Neural cell (in vitro differentiated cells): ENCODE measurements at regions not wholly inside any gene's neighbourhood (a gene's known extent, or its start where the extent isn't known, plus 50 kb on each side); places are given as distances from the start of the nearest gene placed in this dataset.

Experiments used
- H2AFZ ChIP-seq: fragments of 200-600, 300-800 bp; sonication (generic), shearing (Covaris generic); 2 replicates; pipeline ENCODE4 v1.6.0; 2014; ENCODE audit warnings: low read depth, mild to moderate bottlenecking, antibody characterized with exemption, low read length, moderate library complexity
- H3F3A ChIP-seq: fragments of 200-600 bp; shearing (Covaris generic); 2 replicates; pipeline ENCODE4 v1.6.1; 2016; ENCODE audit warnings: mild to moderate bottlenecking, moderate library complexity, mixed read lengths, antibody characterized with exemption, low read length; ENCODE audit not compliant: insufficient read depth, poor library complexity, severe bottlenecking
- H3K27ac ChIP-seq: fragments of 200-600, 300-800 bp; sonication (generic), shearing (Covaris generic); 2 replicates; pipeline ENCODE4 v1.5.1; 2014; ENCODE audit warnings: mild to moderate bottlenecking, low read length, moderate library complexity
- H3K27me3 ChIP-seq: fragments of 300-800, 200-600 bp; sonication (generic), shearing (Covaris generic); 2 replicates; pipeline ENCODE4 v1.6.0; 2014; ENCODE audit warnings: mild to moderate bottlenecking, low read depth, low read length, moderate library complexity; ENCODE audit not compliant: insufficient read depth
- H3K36me3 ChIP-seq: fragments of 300-800, 200-600 bp; sonication (generic), shearing (Covaris generic); 2 replicates; pipeline ENCODE4 v1.5.1; 2014; ENCODE audit warnings: mild to moderate bottlenecking, antibody characterized with exemption, low read length, moderate library complexity; ENCODE audit not compliant: insufficient read depth
- H3K4me2 ChIP-seq: fragments of 300-800, 200-600 bp; sonication (generic), shearing (Covaris generic); 2 replicates; pipeline ENCODE4 v1.6.0; 2014; ENCODE audit warnings: mild to moderate bottlenecking, low read length
- H3K4me3 ChIP-seq: fragments of 300-800, 200-600 bp; sonication (generic), shearing (Covaris generic); 2 replicates; pipeline ENCODE4 v1.5.1; 2014; ENCODE audit warnings: mild to moderate bottlenecking, low read length, moderate library complexity
- H3K79me2 ChIP-seq: fragments of 200-600 bp; shearing (Covaris generic); replicated peaks from 2 replicates; pipeline ENCODE4 v1.6.0; 2014; ENCODE audit warnings: mild to moderate bottlenecking, low read length, moderate library complexity; ENCODE audit not compliant: insufficient read depth
- H3K9ac ChIP-seq: fragments of 300-800, 200-600 bp; sonication (generic), shearing (Covaris generic); 2 replicates; pipeline ENCODE4 v1.6.1; 2016; ENCODE audit warnings: mild to moderate bottlenecking, low read length, mixed read lengths
- H3K9me2 ChIP-seq: fragments of 200-600 bp; shearing (Covaris generic); 2 replicates; pipeline ENCODE4 v1.6.1; 2016; ENCODE audit warnings: mild to moderate bottlenecking, low read length, mixed read lengths; ENCODE audit not compliant: insufficient read depth
- H3K9me3 ChIP-seq: fragments of 200-600, 300-800 bp; sonication (generic), shearing (Covaris generic); 2 replicates; pipeline ENCODE4 v1.6.1; 2016; ENCODE audit warnings: mild to moderate bottlenecking, mixed run types, low read length, moderate library complexity, mixed read lengths
- H4K20me1 ChIP-seq: fragments of 200-600 bp; shearing (Covaris generic); 2 replicates; pipeline ENCODE4 v1.6.1; 2016; ENCODE audit warnings: mild to moderate bottlenecking, mixed run types; ENCODE audit not compliant: insufficient read depth
- EP300 ChIP-seq: fragments of 450-650 bp; conservative IDR thresholded peaks from 2 replicates; pipeline ENCODE4 v1.6.1; 2014; ENCODE audit warnings: antibody characterized with exemption, mild to moderate bottlenecking, moderate library complexity; ENCODE audit not compliant: poor library complexity, severe bottlenecking
- EZH2 ChIP-seq: fragments of 200-600, 300-800 bp; shearing (Covaris generic), sonication (generic); IDR thresholded peaks from 2 replicates; pipeline ENCODE4 v1.6.1; 2014; ENCODE audit warnings: antibody characterized with exemption, low read length, borderline replicate concordance, mild to moderate bottlenecking; ENCODE audit not compliant: insufficient read depth, poor library complexity, severe bottlenecking
- MXI1 ChIP-seq: fragments of 450-650 bp; conservative IDR thresholded peaks from 2 replicates; pipeline ENCODE4 v1.6.1; 2014; ENCODE audit warnings: antibody characterized with exemption, mild to moderate bottlenecking; ENCODE audit not compliant: poor library complexity, severe bottlenecking
- POLR2AphosphoS5 ChIP-seq: IDR thresholded peaks from 2 replicates; pipeline ENCODE4 v1.6.1; 2012
- RAD21 ChIP-seq: fragments of 450-650 bp; conservative IDR thresholded peaks from 2 replicates; pipeline ENCODE4 v1.6.1; 2014; ENCODE audit warnings: antibody characterized with exemption, mild to moderate bottlenecking, moderate library complexity
- SMC3 ChIP-seq: fragments of 450-650 bp; conservative IDR thresholded peaks from 2 replicates; pipeline ENCODE4 v1.6.1; 2014; ENCODE audit warnings: antibody characterized with exemption, mild to moderate bottlenecking, moderate library complexity; ENCODE audit not compliant: poor library complexity
- TAF1 ChIP-seq: IDR thresholded peaks from 2 replicates; pipeline ENCODE4 v1.6.1; 2012; ENCODE audit warnings: low read depth
- TF ChIP-seq, protein P1 (sequence below): IDR thresholded peaks from 2 replicates; pipeline ENCODE4 v1.6.1; 2012; ENCODE audit warnings: borderline replicate concordance
- TF ChIP-seq, protein P2 (sequence below): fragments of 450-650 bp; IDR thresholded peaks from 2 replicates; pipeline ENCODE4 v1.5.1; 2014; ENCODE audit warnings: antibody characterized with exemption, mild to moderate bottlenecking, moderate library complexity; ENCODE audit not compliant: poor library complexity, severe bottlenecking

DNA sequence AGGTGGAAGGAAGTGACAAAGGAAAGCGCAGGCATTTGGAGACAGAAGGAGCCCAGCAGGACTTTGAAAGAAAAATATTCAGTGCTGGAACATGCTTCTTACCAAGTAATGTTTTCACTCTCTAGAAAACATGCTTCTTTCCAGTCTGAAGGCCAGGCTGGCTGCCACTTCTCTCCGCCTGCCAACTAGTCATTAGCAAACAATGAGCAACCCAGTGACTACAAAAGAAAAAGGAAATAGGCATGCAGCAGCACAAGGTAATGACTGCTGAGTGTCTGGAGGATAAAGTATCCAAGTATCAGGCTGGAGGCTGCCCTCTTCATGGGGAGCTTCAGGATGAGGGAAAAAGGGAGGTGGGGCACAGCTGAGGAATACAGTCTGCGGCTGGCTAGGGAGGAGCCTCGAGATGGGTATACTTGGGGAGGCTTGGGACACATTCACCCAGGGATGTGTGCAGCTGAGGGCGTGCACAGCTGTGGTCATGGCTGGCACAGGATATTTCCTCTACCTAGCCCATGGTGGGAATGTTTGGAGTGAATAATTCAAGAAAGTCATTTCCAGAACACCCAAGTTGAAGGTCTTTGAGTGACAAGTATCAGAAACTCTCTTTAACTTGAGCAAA is 161.5 kb upstream of the KIF2A start:
- Histone ChIP-seq H3K27me3 (no peaks in the 10 kb centered on the region), H2AFZ (no peak overlapping the region), H3K27ac (no peak overlapping the region), H3K79me2 (no peaks in the 10 kb centered on the region), H4K20me1 (no peaks in the 10 kb centered on the region), H3K36me3 (no peaks in the 10 kb centered on the region), H3K4me2 (no peak overlapping the region), H3K9ac (no peak overlapping the region), H3K9me3 (no peaks in the 10 kb centered on the region), H3F3A (no peaks in the 10 kb centered on the region), H3K9me2 (no peaks in the 10 kb centered on the region), H3K4me3 (no peak overlapping the region)
- no peak for TF ChIP-seq RAD21
- no peak for TF ChIP-seq MXI1
- TF ChIP-seq, protein P1, sequence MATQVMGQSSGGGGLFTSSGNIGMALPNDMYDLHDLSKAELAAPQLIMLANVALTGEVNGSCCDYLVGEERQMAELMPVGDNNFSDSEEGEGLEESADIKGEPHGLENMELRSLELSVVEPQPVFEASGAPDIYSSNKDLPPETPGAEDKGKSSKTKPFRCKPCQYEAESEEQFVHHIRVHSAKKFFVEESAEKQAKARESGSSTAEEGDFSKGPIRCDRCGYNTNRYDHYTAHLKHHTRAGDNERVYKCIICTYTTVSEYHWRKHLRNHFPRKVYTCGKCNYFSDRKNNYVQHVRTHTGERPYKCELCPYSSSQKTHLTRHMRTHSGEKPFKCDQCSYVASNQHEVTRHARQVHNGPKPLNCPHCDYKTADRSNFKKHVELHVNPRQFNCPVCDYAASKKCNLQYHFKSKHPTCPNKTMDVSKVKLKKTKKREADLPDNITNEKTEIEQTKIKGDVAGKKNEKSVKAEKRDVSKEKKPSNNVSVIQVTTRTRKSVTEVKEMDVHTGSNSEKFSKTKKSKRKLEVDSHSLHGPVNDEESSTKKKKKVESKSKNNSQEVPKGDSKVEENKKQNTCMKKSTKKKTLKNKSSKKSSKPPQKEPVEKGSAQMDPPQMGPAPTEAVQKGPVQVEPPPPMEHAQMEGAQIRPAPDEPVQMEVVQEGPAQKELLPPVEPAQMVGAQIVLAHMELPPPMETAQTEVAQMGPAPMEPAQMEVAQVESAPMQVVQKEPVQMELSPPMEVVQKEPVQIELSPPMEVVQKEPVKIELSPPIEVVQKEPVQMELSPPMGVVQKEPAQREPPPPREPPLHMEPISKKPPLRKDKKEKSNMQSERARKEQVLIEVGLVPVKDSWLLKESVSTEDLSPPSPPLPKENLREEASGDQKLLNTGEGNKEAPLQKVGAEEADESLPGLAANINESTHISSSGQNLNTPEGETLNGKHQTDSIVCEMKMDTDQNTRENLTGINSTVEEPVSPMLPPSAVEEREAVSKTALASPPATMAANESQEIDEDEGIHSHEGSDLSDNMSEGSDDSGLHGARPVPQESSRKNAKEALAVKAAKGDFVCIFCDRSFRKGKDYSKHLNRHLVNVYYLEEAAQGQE = no peak
- TF ChIP-seq EP300 = no peak
- no peak for TF ChIP-seq TAF1
- no peak for TF ChIP-seq EZH2
- TF ChIP-seq POLR2AphosphoS5 = no peak
- TF ChIP-seq, protein P2, sequence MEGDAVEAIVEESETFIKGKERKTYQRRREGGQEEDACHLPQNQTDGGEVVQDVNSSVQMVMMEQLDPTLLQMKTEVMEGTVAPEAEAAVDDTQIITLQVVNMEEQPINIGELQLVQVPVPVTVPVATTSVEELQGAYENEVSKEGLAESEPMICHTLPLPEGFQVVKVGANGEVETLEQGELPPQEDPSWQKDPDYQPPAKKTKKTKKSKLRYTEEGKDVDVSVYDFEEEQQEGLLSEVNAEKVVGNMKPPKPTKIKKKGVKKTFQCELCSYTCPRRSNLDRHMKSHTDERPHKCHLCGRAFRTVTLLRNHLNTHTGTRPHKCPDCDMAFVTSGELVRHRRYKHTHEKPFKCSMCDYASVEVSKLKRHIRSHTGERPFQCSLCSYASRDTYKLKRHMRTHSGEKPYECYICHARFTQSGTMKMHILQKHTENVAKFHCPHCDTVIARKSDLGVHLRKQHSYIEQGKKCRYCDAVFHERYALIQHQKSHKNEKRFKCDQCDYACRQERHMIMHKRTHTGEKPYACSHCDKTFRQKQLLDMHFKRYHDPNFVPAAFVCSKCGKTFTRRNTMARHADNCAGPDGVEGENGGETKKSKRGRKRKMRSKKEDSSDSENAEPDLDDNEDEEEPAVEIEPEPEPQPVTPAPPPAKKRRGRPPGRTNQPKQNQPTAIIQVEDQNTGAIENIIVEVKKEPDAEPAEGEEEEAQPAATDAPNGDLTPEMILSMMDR = no peak
- TF ChIP-seq SMC3 = no peak

DNA sequence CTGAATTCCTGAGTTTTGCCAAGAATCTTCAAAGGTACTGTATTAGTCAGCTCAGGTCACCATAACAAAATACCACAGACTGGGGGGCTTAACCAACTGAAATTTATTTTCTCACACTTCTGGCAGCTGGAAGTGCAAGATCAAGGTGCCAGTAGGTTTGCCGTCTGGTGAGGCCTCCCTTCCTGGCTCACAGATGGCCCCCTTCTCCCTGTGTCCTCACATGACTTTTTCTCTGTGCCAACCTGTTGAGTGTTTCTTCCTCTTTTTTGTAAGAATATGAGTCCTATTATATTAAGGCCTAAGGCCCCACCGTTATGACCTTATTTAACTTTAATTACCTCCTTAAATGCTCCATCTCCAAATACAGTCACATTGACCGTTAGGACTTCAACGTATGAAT is 156.1 kb upstream of the KIF2A start:
- H4K20me1 ChIP-seq = no peaks in the 10 kb centered on the region
- H3K79me2 ChIP-seq = no peaks in the 10 kb centered on the region
- H3K4me2 ChIP-seq = no peak overlapping the region
- no peaks in the 10 kb centered on the region for H3K9me2 ChIP-seq
- H2AFZ ChIP-seq = no peak overlapping the region
- H3K4me3 ChIP-seq = no peak overlapping the region
- H3K9me3 ChIP-seq = peaks cover under 1% of the 10 kb centered on the region
- no peak overlapping the region for H3K27ac ChIP-seq
- no peaks in the 10 kb centered on the region for H3K36me3 ChIP-seq
- H3K9ac ChIP-seq = no peak overlapping the region
- H3K27me3 ChIP-seq = no peaks in the 10 kb centered on the region
- TF ChIP-seq SMC3 = no peak
- no peak for TF ChIP-seq EP300
- no peak for TF ChIP-seq MXI1
- TF ChIP-seq, protein P2 = no peak
- TF ChIP-seq TAF1 = no peak
- no peak for TF ChIP-seq EZH2
- no peaks in the 10 kb centered on the region for H3F3A ChIP-seq
